ENCODE measurements at regions not wholly inside any gene's neighbourhood (a gene's known extent, or its start where the extent isn't known, plus 50 kb on each side); places are given as distances from the start of the nearest gene placed in this dataset.

DNA sequence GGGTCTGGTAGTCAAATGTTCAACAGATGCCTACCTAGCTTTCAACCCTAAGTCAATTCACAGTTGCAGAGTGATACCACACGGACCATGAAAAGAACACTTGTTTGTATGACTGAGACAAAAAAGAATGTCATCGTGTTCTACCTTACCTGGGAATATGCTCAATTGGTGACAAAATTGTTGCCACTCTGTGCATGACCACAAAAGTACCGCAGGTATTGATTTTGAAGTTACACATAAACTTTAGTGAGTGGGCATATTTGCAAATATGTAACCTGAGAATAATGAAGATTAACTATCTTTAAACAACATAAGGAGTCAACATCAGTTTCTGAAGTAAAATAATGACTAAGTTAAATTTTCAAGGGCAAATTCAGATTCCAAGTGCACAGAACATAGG lies 53.4 kb upstream of the SNRPN start:
- Histone ChIP-seq H3K27me3 (ENCODE audit: control insufficient read depth, insufficient read depth, low read length) (no peaks in the 10 kb centered on the region), H3K4me3 (ENCODE audit: low read depth, low read length) (no peak overlapping the region), H3K36me3 (ENCODE audit: control insufficient read depth, insufficient read depth, low read length) (no peaks in the 10 kb centered on the region)
- DNase-seq (ENCODE audit: low read depth) (no peak), FAIRE-seq (no peak)
- TF ChIP-seq, protein P1, sequence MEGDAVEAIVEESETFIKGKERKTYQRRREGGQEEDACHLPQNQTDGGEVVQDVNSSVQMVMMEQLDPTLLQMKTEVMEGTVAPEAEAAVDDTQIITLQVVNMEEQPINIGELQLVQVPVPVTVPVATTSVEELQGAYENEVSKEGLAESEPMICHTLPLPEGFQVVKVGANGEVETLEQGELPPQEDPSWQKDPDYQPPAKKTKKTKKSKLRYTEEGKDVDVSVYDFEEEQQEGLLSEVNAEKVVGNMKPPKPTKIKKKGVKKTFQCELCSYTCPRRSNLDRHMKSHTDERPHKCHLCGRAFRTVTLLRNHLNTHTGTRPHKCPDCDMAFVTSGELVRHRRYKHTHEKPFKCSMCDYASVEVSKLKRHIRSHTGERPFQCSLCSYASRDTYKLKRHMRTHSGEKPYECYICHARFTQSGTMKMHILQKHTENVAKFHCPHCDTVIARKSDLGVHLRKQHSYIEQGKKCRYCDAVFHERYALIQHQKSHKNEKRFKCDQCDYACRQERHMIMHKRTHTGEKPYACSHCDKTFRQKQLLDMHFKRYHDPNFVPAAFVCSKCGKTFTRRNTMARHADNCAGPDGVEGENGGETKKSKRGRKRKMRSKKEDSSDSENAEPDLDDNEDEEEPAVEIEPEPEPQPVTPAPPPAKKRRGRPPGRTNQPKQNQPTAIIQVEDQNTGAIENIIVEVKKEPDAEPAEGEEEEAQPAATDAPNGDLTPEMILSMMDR (IDR thresholded peaks at IDR 0.05; ENCODE audit: insufficient read depth, low read length, severe bottlenecking), result no peak

Data from bronchial epithelial cell (primary cell).